SIG-M5 treated with dmso at 0.1 percent for 504 hours (cell line): ENCODE measurements at regions not wholly inside any gene's neighbourhood (a gene's known extent, or its start where the extent isn't known, plus 50 kb on each side); places are given as distances from the start of the nearest gene placed in this dataset.
"Not testable (repeated sequence)": the region's sequence is repeated elsewhere in the genome, so short reads cannot be mapped to it uniquely, and the experiment has no call there.

Experiments used
- DNase-seq: peaks from one replicate; lab custom pipeline; 2025; ENCODE audit not compliant: unreplicated experiment; lab: John Stamatoyannopoulos, UW

DNA sequence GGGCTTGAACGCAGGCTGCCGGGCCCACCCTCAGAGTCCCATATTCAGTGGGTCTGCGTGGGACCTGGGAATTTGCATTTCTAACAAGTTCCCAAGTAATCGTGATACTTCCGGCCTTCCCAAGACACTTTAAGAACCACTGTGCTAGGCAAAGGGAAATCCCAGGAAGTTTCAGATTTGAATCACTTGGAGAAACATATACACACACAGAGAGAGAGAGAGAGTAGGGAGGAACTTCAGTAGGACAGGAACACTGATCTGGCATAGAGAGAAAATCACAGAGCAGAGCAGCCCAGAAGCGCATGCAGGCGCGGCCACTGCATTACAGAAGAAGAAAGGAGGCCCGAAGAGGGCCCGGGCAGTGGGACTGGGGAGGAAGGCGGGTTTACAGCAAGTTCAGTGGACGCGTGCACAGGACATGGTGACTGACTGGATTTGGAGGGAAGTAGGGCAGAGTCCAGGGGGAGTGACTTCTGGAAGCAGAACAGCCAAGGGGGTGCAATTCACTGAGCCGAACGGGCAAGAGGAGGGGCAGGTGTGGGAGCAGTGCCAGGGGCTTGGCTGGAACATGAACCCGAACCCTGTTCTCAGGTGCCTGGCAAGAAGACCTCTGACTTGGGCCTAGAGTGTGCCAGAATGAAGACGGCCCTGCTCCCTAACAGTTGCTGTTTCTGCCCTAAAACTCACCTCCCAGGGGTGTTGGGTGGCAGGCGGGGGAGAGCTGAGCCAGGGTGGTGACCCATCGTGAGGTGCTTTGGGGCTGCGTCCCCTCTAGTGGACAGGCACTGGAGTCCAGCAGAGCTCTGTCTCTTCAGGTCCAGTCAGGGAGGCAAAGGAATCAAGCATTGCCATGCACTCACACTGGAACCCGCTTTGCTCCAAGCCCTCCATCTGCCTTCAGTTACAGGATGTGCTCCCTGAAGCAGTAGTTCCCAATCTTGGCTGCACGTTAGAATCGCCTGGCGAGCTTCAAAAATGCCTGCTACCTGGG is 101.3 kb upstream of the HES1 start:
- DNase-seq = no peak

DNA sequence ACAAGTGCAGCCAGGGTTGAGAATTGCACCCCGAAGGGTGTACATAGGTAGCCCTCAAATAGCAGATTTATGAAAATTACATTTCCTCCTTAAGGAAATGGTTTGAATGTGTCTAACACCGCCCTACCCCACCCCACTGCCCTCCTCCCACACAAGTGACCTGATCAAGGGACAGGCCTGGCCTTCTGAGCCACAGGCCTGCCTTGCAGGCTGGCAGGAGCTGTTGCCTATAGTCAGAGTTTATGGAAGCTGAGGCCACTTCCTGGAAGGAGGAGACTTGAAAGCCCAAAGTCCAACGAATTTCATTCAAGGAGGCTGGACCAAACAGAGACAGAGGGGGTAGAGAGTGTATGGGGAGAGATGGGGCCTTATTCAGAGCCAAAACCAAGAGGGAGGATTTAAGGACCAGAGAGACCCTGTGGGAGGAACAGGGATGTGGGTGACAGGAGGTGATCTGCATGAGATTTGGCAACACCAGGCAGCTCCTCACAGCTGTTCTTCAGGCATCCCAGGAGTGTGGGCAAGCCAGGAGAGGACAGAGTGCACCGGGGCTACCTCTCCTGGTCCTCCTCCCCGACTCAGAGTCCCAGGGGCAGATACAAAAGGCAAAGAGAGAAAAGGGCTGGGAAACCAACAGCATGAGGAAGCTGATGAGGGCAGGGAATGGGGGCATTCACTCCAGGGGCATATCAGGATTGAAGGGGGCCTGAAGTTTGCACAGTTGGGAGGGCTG is 100.4 kb upstream of the HES1 start:
- DNase-seq = no peak

DNA sequence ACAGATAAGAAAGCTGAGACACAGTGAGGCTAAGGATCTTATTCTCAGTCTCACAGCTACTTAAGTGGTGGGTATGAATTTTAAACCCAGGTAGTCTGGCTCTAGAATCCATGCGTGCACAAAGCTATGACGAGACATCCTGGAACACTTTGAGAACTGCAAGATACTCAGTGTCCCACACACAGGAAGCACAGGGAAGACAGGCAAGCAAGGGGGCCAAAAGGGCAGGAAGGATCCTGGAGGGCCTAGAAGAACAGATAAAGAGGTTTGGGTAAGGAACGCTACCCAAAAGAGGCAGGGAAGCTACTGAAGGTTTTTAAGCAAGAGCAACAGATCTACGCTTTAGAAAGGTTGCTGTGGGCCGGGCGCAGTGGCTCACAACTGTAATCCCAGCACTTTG is 99.1 kb upstream of the HES1 start:
- no peak for DNase-seq

DNA sequence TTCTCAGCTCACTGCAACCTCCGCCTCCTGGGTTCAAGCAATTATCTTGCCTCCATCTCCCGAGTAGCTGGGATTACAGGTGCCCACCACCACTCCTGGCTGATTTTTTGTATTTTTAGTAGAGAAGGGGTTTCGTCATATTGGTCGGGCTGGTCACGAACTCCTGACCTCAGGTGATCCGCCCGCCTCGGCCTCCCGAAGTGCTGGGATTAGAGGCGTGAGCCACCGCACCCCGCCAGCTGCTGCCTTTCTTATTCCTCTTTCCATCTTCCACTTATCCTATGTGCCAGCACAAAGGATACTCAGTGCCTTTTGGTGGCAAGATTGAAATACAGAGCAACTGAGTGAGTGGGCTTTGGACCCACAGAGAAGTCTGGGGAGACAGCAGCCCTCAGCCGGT is 97.6 kb upstream of the HES1 start:
- not testable (repeated sequence) for DNase-seq

DNA sequence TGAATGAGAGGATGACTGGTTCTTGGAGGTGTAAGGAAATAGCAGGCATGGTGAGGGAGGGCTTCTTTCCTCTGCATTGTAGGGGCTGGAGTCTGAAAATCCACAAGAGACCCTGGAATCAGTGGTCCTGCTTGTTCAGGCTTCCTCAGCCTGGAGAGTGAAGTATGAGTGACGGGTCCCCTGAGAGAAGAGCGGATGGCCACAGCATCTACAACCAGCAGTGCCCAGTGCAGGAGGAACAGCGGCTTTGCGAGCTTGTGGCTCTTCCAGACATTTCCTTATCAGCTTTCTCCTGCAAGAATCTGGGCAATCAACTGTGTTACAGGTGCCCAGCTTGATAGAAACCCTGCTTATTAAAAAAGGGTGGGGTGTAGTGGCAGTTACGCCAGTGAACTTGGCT is 97.0 kb upstream of the HES1 start:
- DNase-seq = no peak

DNA sequence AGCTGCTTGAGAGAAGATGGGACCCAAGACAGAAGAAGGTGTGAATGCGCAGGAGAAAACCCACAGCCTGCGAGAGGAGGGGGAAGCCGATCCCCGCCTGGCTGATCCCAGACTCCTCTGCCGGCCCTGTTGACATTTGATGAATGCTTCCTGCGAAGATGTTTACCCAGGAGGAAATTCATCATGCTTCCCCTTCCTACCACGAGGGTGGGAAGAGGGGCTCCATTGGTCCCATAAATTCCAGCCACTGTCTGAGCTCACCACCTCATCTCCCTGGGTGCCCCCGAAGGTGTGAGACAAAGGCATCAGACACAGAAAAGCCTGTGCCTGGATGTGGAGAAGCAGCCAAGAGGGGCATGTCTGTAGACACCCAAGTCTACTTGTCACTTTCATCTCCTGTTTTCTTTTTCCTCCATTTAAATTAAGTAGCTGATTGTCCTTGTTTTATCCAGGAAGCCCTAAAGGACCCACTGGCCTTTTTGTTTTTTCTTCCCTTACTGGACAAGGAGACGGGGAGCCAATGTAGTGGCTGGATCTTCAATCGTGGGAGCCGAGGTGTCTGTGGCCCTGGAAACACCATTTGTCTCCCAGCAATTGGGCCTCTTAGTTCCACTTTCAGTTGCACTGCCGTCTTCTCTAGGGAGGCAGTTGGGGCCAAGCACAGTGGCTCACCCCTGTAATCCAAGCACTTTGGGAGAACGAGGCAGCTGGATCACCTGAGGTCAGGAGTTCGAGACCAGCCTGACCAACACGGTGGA is 95.3 kb upstream of the HES1 start:
- no peak for DNase-seq

DNA sequence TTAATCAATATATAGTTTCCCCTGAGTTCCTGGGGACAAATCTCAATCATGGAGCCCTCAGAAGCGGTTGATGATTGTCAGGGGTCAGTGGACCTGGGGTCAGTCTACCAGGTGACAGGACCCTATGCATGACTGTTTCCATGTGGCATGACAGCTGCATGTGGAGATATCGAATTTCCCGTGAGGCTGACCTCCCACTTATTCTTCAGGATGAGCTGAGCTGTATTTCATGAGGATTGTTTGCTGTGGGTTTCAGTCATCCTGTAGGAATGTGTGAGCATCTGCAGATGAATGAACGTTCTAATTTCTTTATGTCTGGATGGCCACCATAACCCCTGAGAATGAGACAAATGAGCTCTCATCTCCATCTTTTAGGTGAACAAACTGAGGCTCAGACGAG is 93.0 kb upstream of the HES1 start:
- no peak for DNase-seq

DNA sequence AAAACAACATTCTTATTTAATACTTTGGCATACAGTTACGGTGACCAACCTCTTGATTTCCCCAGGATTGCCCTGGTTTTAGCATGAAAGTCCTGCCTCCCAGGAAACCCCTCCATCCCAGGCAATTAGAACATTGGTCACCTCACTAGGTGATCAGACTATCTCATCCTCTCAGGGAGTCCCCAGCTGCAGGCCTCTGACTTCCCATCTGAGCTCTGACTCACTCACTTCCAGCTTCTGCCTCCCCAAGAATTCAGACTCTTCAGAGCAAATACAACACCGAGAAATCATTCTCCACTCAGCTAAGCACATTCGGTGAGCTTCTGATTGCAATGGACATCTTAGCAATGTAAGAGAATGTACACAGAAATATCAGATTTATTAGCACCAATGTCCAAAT is 92.4 kb upstream of the HES1 start:
- DNase-seq = no peak

DNA sequence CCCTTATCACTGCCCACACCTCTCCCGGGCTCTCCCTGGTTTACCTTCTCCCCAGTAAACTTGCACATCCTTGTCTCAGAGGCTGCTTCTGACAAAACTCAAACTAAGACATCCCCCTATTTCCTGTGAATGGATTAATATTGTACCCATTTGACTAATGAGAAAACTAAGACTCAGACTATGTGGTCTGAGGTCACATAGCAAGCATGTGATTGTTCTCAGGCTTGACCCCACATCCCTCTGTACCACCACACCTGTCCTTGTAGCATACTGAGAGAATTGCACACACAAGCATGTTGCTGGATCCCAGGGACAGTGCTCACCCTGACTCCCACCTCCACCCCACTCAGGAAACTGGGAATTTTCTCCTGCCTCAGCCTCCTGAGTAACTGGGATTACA is 90.7 kb upstream of the HES1 start:
- no peak for DNase-seq

DNA sequence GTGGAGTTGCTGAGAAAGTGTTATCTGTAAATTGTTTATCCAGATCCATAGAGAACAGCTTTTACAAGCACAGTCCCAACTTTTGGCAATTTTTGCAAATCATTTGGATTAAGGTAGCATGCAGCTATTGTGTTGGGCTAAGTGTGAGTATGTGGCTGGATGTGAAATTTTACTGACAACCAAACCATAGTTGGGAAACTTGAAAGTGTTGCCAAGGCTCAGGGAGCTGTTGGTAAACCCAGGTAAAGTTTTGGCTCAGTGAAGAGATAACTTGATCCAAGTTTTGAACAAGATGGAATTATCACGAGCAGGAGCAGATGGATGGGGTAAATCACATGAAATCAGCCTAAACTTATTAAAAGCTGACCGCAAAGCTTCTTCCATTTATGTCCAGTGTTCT is 90.0 kb upstream of the HES1 start:
- DNase-seq = no peak

DNA sequence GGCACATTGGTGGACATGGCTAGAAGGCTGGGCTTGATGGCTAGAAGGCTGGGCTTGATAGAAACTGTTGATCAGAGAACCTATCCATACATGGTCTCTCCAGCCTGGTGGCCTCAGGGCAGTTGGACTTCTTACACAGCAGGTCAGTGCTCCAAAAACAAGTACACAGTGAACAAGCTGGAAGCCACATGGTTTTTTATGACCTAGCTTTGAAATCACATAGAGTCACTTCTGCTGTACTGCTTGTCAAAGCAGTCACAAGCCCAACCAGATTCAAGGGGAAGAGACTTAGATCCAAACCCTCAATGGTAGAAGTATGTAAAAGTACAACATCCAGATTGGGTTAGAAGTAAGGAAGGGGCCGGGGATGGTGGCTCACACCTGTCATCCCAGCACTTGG is 89.4 kb upstream of the HES1 start:
- no peak for DNase-seq

DNA sequence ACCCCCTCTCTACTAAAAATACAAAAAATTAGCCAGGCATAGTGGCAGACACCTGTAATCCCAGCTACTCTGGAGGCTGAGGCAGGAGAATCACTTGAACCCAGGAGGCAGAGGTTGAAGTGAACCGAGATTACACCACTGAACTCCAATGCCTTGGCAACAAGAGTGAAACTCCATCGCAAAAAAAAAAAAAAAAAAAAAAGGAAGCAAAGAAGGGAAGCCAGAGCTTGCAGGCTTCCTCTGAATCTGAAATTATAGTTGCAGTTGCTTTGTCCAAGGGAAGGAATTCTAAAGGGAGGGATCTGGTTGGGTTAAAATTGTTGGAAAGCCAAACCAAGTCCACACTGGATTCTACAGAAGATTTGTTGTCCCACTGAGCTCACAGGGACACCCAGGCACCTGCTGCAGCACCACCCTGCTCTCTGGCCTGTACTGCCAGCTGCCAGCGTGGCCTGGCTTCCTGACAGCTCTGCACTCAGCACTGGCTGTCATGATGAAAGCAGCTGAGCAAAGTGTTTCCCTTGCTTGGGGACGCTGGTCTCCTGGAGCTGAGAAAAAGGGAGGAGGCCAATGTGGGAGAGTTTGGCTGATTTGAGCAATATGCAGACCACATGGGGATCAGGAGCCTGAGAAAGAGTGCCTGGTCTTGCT is 88.8 kb upstream of the HES1 start:
- peak; percentile 14 for DNase-seq

DNA sequence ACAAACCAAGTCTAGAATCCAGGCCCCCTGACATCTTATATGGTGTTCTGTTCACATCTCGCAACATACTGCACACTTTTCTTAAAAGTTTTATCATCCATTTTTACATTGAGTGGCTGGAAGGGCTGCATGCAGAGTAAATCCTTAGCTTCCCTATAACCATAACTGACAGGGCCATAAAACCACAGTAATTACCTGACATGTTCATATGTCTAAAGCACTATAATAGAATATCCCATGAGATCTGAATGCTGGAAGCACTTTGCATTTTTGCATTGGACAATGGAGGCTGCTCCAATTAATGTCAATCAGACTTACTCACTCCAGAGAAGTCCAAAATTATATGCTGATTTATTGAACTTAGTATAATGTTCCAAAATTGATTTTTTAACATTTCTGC is 86.6 kb upstream of the HES1 start:
- DNase-seq = no peak

DNA sequence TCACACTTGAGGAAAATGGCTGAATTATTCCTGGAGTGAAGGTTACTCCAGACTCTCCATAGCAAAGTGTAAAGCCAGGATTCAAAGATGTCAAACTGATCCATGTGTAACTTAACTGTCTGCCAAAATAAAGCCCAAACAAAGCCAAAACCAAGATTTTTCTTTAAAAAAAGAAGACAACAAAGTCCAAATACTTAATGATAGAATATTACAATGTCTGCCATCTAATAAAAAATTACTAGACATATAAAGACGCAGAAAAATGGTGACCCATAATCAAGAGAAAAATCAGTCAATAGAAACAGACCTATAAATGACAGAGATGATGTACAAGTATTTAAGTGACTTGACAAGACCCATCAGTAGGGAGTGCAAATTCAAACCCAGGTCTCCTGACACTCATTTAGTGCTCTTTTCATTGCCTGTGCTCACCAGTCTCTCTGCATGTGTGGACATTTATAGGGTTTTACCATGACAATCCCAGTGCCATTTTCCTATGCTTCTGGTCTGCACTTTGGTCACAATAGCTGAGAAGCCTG is 85.1 kb upstream of the HES1 start:
- no peak for DNase-seq

DNA sequence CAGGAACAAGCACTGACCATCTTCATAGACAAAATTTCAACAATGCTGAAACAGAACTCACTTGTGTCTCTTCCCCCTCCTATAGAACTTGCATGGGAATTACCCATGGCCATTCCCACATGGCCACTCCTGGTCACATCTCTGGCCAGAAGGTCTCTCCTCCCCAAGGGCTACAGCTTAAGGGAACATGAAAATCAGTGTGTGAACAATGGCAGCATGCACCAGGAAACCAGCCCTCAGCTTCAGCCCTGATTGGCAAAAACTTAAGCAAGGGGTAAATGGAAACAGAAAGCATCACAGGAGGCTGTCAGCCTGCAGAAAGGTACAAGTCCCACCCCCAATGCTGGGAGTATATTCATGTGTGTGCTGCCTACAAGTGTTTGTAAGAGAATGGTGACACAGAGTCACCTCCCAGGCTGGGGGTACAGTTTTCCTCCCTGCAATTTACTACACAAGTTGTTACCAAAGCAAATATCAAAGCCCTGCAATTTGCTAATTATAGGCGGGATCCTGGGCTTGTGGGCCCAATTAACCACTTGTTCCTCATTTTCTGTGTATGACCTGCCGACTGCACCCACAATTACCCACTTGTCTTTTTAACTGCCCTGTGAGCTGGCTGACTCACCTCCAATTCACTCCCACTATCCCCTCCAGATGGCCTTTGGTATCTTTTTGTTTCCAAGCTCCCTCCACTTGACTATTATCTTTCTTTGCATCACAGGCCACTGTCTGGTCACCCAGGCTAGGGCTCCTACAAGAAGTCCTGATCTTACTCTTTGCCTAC is 84.4 kb upstream of the HES1 start:
- peak; percentile 69 for DNase-seq

DNA sequence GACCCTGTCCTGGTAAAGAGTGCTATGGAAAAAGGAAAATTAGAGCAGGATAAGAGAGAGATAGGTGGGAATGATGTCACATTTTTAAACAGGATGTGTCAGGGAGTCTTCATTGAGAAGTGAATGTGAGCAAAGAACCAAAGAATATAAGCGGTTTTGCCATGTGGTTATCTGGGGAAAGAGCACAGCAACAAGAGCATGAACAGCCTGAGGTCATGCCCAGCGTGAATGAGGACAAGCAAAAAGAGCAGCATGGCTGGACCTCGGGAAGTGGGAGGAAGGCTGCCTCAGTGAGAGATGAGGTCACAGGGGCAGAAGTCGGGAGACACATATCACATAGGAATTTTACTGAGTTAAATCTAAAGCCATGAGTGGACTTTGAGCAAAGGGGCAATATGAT is 82.8 kb upstream of the HES1 start:
- DNase-seq = no peak

DNA sequence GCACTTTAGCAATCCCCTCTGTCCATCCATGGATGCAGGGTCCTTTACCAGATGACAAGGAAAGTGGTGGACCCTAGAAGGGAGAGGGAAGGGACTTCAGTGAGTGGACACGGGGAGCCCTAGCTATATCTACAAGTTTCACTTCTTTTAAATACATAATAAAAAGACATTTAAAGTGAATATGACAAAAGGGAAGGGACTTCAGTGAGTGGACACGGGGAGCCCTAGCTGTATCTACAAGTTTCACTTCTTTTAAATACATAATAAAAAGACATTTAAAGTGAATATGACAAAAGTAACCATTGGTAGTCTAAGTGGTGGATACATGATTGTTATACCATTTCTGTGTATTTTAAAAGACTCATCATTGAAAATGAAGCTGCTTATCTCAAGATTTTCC is 81.9 kb upstream of the HES1 start:
- no peak for DNase-seq

DNA sequence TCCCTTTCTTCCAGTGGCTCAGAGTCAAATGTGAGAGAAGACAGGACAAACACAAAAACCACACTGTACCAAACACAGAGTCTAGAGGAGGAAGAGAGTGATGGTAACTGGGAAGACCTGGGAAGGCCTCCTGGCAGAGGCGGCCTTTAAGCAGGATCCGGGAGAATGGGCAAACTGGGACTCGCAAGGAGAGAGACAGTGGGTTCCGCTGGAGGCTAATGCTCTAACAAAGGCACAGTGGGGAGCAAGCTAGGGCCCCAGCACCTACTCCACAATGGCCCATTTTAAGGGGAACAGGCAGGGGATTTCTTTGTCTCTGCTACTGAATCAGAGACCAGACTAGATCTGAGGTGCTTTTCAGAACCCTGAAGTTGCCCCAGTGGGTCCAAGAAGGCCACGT is 81.4 kb upstream of the HES1 start:
- no peak for DNase-seq

DNA sequence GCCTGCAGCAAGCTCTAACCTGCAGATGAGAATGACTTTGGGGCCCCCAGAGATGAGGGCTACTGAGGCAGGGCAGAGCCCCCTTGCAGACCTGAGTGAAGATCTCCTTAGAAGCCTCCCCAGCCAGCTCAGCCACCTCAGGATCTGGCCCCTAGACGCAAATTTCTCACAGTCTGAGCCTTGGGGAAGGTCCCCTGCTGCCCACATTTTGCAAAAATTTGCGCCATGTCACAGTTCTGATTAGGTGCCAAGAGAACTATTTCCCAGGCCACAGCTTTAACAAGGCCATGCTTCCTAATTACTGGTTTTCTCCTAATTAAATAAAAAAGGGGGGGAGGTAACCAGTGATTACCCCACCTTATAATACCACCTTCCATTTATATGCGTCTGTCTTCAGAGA is 81.0 kb upstream of the HES1 start:
- no peak for DNase-seq

DNA sequence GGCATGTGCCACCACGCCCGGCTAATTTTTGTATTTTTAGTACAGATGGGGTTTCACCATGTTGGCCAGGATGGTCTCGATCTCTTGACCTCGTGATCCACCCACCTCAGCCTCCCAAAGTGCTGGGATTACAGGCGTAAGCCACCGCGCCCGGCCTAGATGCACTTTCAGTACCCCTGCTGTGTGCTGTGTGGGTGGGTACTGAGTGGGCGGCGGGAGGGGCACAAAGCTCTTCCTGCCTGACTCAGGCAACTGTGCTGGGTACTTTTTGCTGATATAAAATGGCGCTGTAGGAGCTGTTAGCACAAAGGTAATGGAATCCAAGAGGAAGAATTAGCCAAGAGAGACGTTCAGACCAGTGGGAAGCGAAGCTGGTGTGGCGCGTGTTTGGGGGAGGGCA is 79.6 kb upstream of the HES1 start:
- DNase-seq = not testable (repeated sequence)
